Stimulated activated naive CD8-positive, alpha-beta T cell treated with anti-CD3 and anti-CD28 coated beads, Interleukin-15, Interleukin-2, amounts not matched to agents 100 ng/mL and 50 ng/mL, for 24 hours (primary cell): ENCODE measurements at regions not wholly inside any gene's neighbourhood (a gene's known extent, or its start where the extent isn't known, plus 50 kb on each side); places are given as distances from the start of the nearest gene placed in this dataset.
"Not testable (repeated sequence)": the region's sequence is repeated elsewhere in the genome, so short reads cannot be mapped to it uniquely, and the experiment has no call there.

Experiments
- H3K27ac Mint-ChIP-seq: one replicate; pipeline ENCODE4 v1.8.0; 2021; ENCODE audit warnings: mild to moderate bottlenecking, mixed read lengths
- H3K27me3 Mint-ChIP-seq: one replicate; pipeline ENCODE4 v1.8.0; 2021; ENCODE audit warnings: mixed read lengths
- H3K36me3 Mint-ChIP-seq: one replicate; pipeline ENCODE4 v1.8.0; 2021; ENCODE audit warnings: low read depth, mixed read lengths
- H3K4me1 Mint-ChIP-seq: one replicate; pipeline ENCODE4 v1.8.0; 2021; ENCODE audit warnings: low read depth, mixed read lengths
- H3K4me3 Mint-ChIP-seq: one replicate; pipeline ENCODE4 v1.8.0; 2021; ENCODE audit warnings: mild to moderate bottlenecking, mixed read lengths
- H3K9me3 Mint-ChIP-seq: one replicate; pipeline ENCODE4 v1.8.0; 2021; ENCODE audit warnings: mixed read lengths

GRCh38 chr2:220370764-220371163 is 743.3 kb downstream of the SLC4A3 start:
- no peaks in the 10 kb centered on the region for H3K36me3 Mint-ChIP-seq
- no peak overlapping the region for H3K4me3 Mint-ChIP-seq
- no peaks in the 10 kb centered on the region for H3K27me3 Mint-ChIP-seq
- no peak overlapping the region for H3K27ac Mint-ChIP-seq
- H3K4me1 Mint-ChIP-seq, result no peaks in the 10 kb centered on the region
- peaks cover 3% of the 10 kb centered on the region for H3K9me3 Mint-ChIP-seq

- Mint-ChIP-seq H3K36me3 (no peaks in the 10 kb centered on the region), H3K27ac (no peak overlapping the region), H3K27me3 (no peaks in the 10 kb centered on the region), H3K4me3 (no peak overlapping the region), H3K9me3 (peaks cover 3% of the 10 kb centered on the region), H3K4me1 (no peaks in the 10 kb centered on the region)
Observed at GRCh38 chr2:220371211-220371610, 743.8 kb downstream of the SLC4A3 start.

GRCh38 chr2:220373878-220374277 is 746.4 kb downstream of the SLC4A3 start:
- H3K36me3 Mint-ChIP-seq, result no peaks in the 10 kb centered on the region
- no peaks in the 10 kb centered on the region for H3K4me1 Mint-ChIP-seq
- H3K9me3 Mint-ChIP-seq, result peaks cover 3% of the 10 kb centered on the region
- H3K4me3 Mint-ChIP-seq, result no peak overlapping the region
- no peak overlapping the region for H3K27ac Mint-ChIP-seq
- no peaks in the 10 kb centered on the region for H3K27me3 Mint-ChIP-seq

GRCh38 chr2:220374282-220374681 is 746.9 kb downstream of the SLC4A3 start:
- H3K9me3 Mint-ChIP-seq, result peaks cover 7% of the 10 kb centered on the region
- H3K4me3 Mint-ChIP-seq, result no peak overlapping the region
- no peaks in the 10 kb centered on the region for H3K36me3 Mint-ChIP-seq
- no peaks in the 10 kb centered on the region for H3K27me3 Mint-ChIP-seq
- H3K27ac Mint-ChIP-seq, result no peak overlapping the region
- H3K4me1 Mint-ChIP-seq, result no peaks in the 10 kb centered on the region

- H3K36me3 Mint-ChIP-seq, result no peaks in the 10 kb centered on the region
- H3K9me3 Mint-ChIP-seq, result peaks cover 7% of the 10 kb centered on the region
- H3K4me3 Mint-ChIP-seq, result no peak overlapping the region
- H3K27me3 Mint-ChIP-seq, result no peaks in the 10 kb centered on the region
- H3K27ac Mint-ChIP-seq, result no peak overlapping the region
- H3K4me1 Mint-ChIP-seq, result no peaks in the 10 kb centered on the region
Observed at GRCh38 chr2:220377482-220378155, 750.2 kb downstream of the SLC4A3 start.

GRCh38 chr2:220387758-220388157 is 760.3 kb downstream of the SLC4A3 start:
- H3K27me3 Mint-ChIP-seq, H3K4me1 Mint-ChIP-seq, H3K4me3 Mint-ChIP-seq, H3K27ac Mint-ChIP-seq, H3K9me3 Mint-ChIP-seq, H3K36me3 Mint-ChIP-seq: not testable (repeated sequence)

- Mint-ChIP-seq H3K36me3 (no peaks in the 10 kb centered on the region), H3K9me3 (no peaks in the 10 kb centered on the region), H3K4me3 (no peak overlapping the region), H3K27ac (no peak overlapping the region), H3K4me1 (no peaks in the 10 kb centered on the region), H3K27me3 (no peaks in the 10 kb centered on the region)
Observed at GRCh38 chr2:220393711-220394110, 766.3 kb downstream of the SLC4A3 start.

GRCh38 chr2:220394433-220394832 is 767.0 kb downstream of the SLC4A3 start:
- Mint-ChIP-seq H3K27ac (no peak overlapping the region), H3K9me3 (no peaks in the 10 kb centered on the region), H3K4me1 (no peaks in the 10 kb centered on the region), H3K4me3 (no peak overlapping the region), H3K36me3 (no peaks in the 10 kb centered on the region), H3K27me3 (no peaks in the 10 kb centered on the region)

- Mint-ChIP-seq H3K36me3 (no peaks in the 10 kb centered on the region), H3K9me3 (peaks cover 4% of the 10 kb centered on the region), H3K27me3 (no peaks in the 10 kb centered on the region), H3K27ac (no peak overlapping the region), H3K4me3 (no peak overlapping the region), H3K4me1 (no peaks in the 10 kb centered on the region)
Observed at GRCh38 chr2:220396287-220396686, 768.9 kb downstream of the SLC4A3 start.

- no peak overlapping the region for H3K4me3 Mint-ChIP-seq
- H3K27me3 Mint-ChIP-seq, result no peaks in the 10 kb centered on the region
- H3K27ac Mint-ChIP-seq, result no peak overlapping the region
- no peaks in the 10 kb centered on the region for H3K4me1 Mint-ChIP-seq
- H3K36me3 Mint-ChIP-seq, result no peaks in the 10 kb centered on the region
- peaks cover 25% of the 10 kb centered on the region for H3K9me3 Mint-ChIP-seq
Observed at GRCh38 chr2:220410296-220410695, 782.9 kb downstream of the SLC4A3 start.

GRCh38 chr2:220417503-220417902 is 790.1 kb downstream of the SLC4A3 start:
- H3K9me3 Mint-ChIP-seq, result no peaks in the 10 kb centered on the region
- H3K27ac Mint-ChIP-seq, result no peak overlapping the region
- no peaks in the 10 kb centered on the region for H3K4me1 Mint-ChIP-seq
- H3K4me3 Mint-ChIP-seq, result no peak overlapping the region
- H3K36me3 Mint-ChIP-seq, result no peaks in the 10 kb centered on the region
- H3K27me3 Mint-ChIP-seq, result no peaks in the 10 kb centered on the region

- H3K36me3 Mint-ChIP-seq, result no peaks in the 10 kb centered on the region
- no peaks in the 10 kb centered on the region for H3K9me3 Mint-ChIP-seq
- H3K4me3 Mint-ChIP-seq, result no peak overlapping the region
- H3K27ac Mint-ChIP-seq, result no peak overlapping the region
- no peaks in the 10 kb centered on the region for H3K4me1 Mint-ChIP-seq
- H3K27me3 Mint-ChIP-seq, result no peaks in the 10 kb centered on the region
Observed at GRCh38 chr2:220419647-220420046, 792.2 kb downstream of the SLC4A3 start.

GRCh38 chr2:220420820-220421219 is 793.4 kb downstream of the SLC4A3 start:
- no peaks in the 10 kb centered on the region for H3K36me3 Mint-ChIP-seq
- no peak overlapping the region for H3K4me3 Mint-ChIP-seq
- H3K4me1 Mint-ChIP-seq, result no peaks in the 10 kb centered on the region

GRCh38 chr2:220422676-220423075 is 795.2 kb downstream of the SLC4A3 start:
- no peak overlapping the region for H3K4me3 Mint-ChIP-seq
- H3K36me3 Mint-ChIP-seq, result no peaks in the 10 kb centered on the region
- no peak overlapping the region for H3K27ac Mint-ChIP-seq
- no peaks in the 10 kb centered on the region for H3K4me1 Mint-ChIP-seq
- H3K9me3 Mint-ChIP-seq, result no peaks in the 10 kb centered on the region
- no peaks in the 10 kb centered on the region for H3K27me3 Mint-ChIP-seq

More at GRCh38 chr2:220420820-220421219, 793.4 kb downstream of the SLC4A3 start:
- no peaks in the 10 kb centered on the region for H3K9me3 Mint-ChIP-seq
- H3K27me3 Mint-ChIP-seq, result no peaks in the 10 kb centered on the region
- no peak overlapping the region for H3K27ac Mint-ChIP-seq

- Mint-ChIP-seq H3K4me3 (no peak overlapping the region), H3K27ac (no peak overlapping the region), H3K9me3 (no peaks in the 10 kb centered on the region), H3K36me3 (no peaks in the 10 kb centered on the region), H3K27me3 (no peaks in the 10 kb centered on the region), H3K4me1 (no peaks in the 10 kb centered on the region)
Observed at GRCh38 chr2:220424561-220424960, 797.1 kb downstream of the SLC4A3 start.

GRCh38 chr2:220432645-220433044 is 805.2 kb downstream of the SLC4A3 start:
- no peaks in the 10 kb centered on the region for H3K36me3 Mint-ChIP-seq
- H3K4me1 Mint-ChIP-seq, result no peaks in the 10 kb centered on the region
- no peaks in the 10 kb centered on the region for H3K27me3 Mint-ChIP-seq
- no peak overlapping the region for H3K4me3 Mint-ChIP-seq
- H3K9me3 Mint-ChIP-seq, result peaks cover 4% of the 10 kb centered on the region
- no peak overlapping the region for H3K27ac Mint-ChIP-seq
